Left lung (tissue), 4 donors: ENCODE measurements at regions not wholly inside any gene's neighbourhood (a gene's known extent, or its start where the extent isn't known, plus 50 kb on each side); places are given as distances from the start of the nearest gene placed in this dataset.
"Not testable (repeated sequence)": the region's sequence is repeated elsewhere in the genome, so short reads cannot be mapped to it uniquely, and the experiment has no call there.

Experiments used
- ATAC-seq: fragments of 200-7000 bp; cut with Tn5 transposase; one replicate; pipeline ENCODE4 v1.9.1; 2020; ENCODE audit warnings: moderate library complexity
- DNase-seq, 4 donors: peaks; one replicate each; pipeline ENCODE4 v3.0.0-alpha.2; 2013 to 2020
- H3K27ac ChIP-seq, 2 donors: fragments of 200-600 bp; sonication (generic) in 1 of 2; one replicate each; pipeline versions ENCODE4 v1.5.0 to v1.8.0; 2020 to 2021
- H3K27me3 ChIP-seq, 2 donors: fragments of 200-600 bp; sonication (generic) in 1 of 2; one replicate each; pipeline versions ENCODE4 v1.5.0 to v1.8.0; 2020 to 2021
- H3K36me3 ChIP-seq, 2 donors: fragments of 200-600 bp; sonication (generic) in 1 of 2; one replicate each; pipeline versions ENCODE4 v1.5.0 to v1.8.0; 2020 to 2021
- H3K4me1 ChIP-seq, 2 donors: fragments of 200-600 bp; one replicate each; pipeline ENCODE4 v1.8.0; 2021
- H3K4me3 ChIP-seq, 2 donors: fragments of 200-600 bp; sonication (generic) in 1 of 2; one replicate each; pipeline versions ENCODE4 v1.5.0 to v1.8.0; 2020 to 2021; ENCODE audit warnings: mild to moderate bottlenecking in 1 of 2
- H3K9me3 ChIP-seq, 2 donors: fragments of 200-600 bp; sonication (generic) in 1 of 2; one replicate each; pipeline versions ENCODE4 v1.5.0 to v1.8.0; 2020 to 2021
- intact Hi-C, 2 donors: fragments of 100-400 bp; cut with DNase I; formaldehyde crosslinking; loops; one replicate each; pipeline versions ENCODE4 v1.11.2 to v1.14.2; 2022
- TF ChIP-seq, protein P1 (sequence below), 2 donors: fragments of 200-600 bp; sonication (generic) in 1 of 2; IDR thresholded peaks; one replicate each; pipeline versions ENCODE4 v1.5.0 to v1.8.0; 2021; ENCODE audit warnings: antibody characterized with exemption in 2 of 2
- donor health status: DM: no; HTN: yes; CAD: no.
- donor health status: DM: no; HTN: no; CAD: no.

DNA sequence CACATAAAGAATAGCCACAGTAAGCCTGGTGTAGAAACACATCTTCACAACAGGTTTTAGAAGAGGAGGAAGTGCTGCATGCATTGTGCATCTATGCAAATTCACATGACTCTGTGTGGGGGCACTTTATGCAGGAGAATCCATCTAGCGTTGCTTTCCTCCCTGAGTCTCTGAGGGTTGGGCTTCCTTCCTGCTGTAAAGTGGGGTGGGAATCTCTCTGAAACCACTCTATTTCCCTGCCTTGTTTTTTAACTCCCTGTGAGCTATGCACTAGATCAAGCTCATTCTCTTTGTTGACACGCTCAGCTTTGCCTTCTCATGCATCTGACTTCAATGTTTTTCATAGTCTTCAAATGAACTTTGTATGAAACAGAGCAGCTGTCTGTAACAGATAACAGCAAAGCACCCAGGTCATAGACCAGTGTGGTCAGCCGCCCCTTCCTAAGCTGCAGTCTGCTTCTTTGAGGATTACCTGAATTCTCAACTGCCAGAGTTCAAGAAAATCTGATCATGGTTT is 102.7 kb upstream of the DPH5 start:
- DNase-seq: peak in 1 of 4 donors; percentile 27
- Histone ChIP-seq H3K27me3 (no peaks in the 10 kb centered on the region), H3K9me3 (no peaks in the 10 kb centered on the region), H3K4me3 (no peak overlapping the region), H3K36me3 (no peaks in the 10 kb centered on the region), H3K27ac (no peak overlapping the region), H3K4me1 (no peaks in the 10 kb centered on the region)
- TF ChIP-seq, protein P1, sequence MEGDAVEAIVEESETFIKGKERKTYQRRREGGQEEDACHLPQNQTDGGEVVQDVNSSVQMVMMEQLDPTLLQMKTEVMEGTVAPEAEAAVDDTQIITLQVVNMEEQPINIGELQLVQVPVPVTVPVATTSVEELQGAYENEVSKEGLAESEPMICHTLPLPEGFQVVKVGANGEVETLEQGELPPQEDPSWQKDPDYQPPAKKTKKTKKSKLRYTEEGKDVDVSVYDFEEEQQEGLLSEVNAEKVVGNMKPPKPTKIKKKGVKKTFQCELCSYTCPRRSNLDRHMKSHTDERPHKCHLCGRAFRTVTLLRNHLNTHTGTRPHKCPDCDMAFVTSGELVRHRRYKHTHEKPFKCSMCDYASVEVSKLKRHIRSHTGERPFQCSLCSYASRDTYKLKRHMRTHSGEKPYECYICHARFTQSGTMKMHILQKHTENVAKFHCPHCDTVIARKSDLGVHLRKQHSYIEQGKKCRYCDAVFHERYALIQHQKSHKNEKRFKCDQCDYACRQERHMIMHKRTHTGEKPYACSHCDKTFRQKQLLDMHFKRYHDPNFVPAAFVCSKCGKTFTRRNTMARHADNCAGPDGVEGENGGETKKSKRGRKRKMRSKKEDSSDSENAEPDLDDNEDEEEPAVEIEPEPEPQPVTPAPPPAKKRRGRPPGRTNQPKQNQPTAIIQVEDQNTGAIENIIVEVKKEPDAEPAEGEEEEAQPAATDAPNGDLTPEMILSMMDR (IDR thresholded peaks at IDR 0.05): no peak
- ATAC-seq: no peak
- intact Hi-C loops: no loop called here

DNA sequence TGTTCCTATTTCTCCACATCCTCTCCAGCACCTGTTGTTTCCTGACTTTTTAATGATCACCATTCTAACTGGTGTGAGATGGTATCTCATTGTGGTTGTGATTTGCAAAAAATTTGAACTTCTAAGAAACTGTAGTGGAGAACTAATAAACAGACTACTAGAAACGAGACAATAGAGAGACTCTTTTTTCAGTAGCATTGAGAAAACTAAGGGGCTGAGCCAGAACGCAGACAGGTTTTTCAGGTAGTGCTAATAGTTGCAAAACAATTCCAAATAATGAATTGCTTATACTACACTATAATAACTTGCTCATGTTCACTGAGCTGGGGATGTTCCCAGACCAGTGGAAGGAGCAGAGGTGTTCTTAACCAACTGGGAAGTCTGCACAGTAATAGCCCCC is 98.8 kb upstream of the DPH5 start:
- Histone ChIP-seq H3K27me3 (no peaks in the 10 kb centered on the region), H3K9me3 (no peaks in the 10 kb centered on the region), H3K27ac (no peak overlapping the region), H3K4me1 (no peaks in the 10 kb centered on the region), H3K4me3 (no peak overlapping the region), H3K36me3 (no peaks in the 10 kb centered on the region)
- TF ChIP-seq, protein P1 (IDR thresholded peaks at IDR 0.05): no peak
- no peak for ATAC-seq
- intact Hi-C loops: no loop called here
- no peak for DNase-seq

DNA sequence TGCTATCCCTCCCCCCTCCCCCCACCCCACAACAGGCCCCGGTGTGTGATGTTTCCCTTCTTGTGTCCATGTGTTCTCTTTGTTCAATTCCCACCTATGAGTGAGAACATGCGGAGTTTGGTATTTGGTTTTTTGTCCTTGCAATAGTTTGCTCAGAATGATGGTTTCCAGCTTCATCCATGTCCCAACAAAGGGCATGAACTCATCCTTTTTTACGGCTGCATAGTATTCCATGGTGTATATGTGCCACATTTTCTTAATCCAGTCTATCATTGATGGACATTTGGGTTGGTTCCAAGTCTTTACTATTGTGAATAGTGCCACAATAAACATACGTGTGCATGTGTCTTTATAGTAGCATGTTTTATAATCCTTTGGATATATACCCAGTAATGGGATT is 98.3 kb upstream of the DPH5 start:
- DNase-seq, intact Hi-C loops, H3K4me3 ChIP-seq, H3K27ac ChIP-seq, H3K36me3 ChIP-seq, H3K27me3 ChIP-seq, ATAC-seq, H3K9me3 ChIP-seq, H3K4me1 ChIP-seq: not testable (repeated sequence)

DNA sequence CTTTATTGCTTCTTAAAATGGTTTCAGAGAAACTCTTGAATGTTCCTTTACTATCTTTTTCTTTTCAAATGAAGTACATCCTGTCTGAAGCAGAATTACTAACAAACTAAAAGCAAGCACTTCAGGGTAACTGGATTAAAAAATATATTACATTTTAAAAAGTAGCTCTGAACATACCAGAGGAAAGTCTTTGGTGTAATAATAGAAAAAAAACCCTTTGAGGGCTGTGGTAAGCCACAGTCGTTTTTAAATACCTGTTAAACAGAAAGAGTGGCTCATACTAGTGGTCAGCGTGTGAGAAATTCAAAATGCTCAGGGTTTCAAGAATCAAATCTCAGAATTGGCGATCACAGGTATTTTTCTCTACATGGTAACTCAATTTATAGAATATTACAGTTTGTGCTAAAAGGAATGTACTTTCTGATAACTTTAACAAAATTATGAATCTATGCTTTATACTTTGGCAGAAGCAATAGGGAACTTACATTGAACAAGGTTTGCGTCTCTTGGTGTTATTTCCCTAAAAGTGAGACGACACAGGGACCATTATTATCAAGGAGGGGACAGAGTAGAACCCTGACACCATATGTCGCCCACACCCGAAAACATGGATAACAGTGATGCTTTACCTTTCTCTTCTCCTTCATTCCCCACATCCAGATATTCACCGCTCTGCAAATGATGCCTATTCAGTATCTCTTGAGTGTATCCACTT is 97.0 kb upstream of the DPH5 start:
- H3K36me3 ChIP-seq: no peaks in the 10 kb centered on the region
- no peak for DNase-seq
- intact Hi-C loops: no loop called here
- TF ChIP-seq, protein P1 (IDR thresholded peaks at IDR 0.05): no peak
- no peak overlapping the region for H3K4me3 ChIP-seq
- H3K27ac ChIP-seq: no peak overlapping the region
- no peaks in the 10 kb centered on the region for H3K9me3 ChIP-seq
- ATAC-seq: no peak
- H3K4me1 ChIP-seq: no peaks in the 10 kb centered on the region
- H3K27me3 ChIP-seq: no peaks in the 10 kb centered on the region

DNA sequence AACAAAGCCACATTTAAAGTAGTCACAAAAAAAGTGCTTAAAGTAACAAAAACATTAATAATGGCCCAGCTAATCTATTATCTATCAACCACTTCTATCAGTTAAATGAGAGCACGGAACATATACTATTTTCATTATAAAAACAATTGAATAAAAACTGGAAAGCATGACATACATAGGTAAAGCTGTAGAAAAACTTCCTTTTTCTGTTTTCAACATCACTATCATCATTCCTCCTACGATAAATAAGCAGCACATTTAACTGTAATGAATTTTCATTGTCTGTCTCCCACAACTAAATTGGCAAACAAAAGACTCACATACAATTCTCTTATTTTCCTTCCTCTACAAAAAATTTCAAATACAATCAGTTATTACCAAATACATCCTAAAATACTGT is 96.4 kb upstream of the DPH5 start:
- Histone ChIP-seq H3K4me3 (no peak overlapping the region), H3K9me3 (no peaks in the 10 kb centered on the region), H3K27ac (no peak overlapping the region), H3K36me3 (no peaks in the 10 kb centered on the region), H3K4me1 (no peaks in the 10 kb centered on the region), H3K27me3 (no peaks in the 10 kb centered on the region)
- intact Hi-C loops: no loop called here
- TF ChIP-seq, protein P1 (IDR thresholded peaks at IDR 0.05): no peak
- no peak for DNase-seq
- no peak for ATAC-seq

DNA sequence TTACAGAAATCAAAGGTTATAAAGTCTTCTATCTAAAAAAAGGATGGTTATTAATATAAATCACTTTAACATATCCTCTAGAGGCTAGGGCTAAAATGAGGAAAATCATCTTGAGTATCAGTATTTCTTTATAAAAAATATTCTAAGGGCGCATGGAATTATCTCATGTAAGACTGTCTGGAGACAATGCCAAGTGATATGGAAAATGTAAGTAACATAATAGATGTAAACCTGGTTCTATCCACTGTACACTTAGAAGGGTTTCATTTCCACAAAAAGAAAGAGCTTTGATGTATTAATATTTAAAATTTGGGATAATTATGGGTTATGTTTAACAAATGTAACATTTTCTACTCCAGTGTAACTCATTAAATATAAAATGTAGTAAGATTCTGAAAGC is 95.9 kb upstream of the DPH5 start:
- DNase-seq (no peak), ATAC-seq (no peak)
- no peaks in the 10 kb centered on the region for H3K36me3 ChIP-seq
- TF ChIP-seq, protein P1 (IDR thresholded peaks at IDR 0.05): no peak
- no peaks in the 10 kb centered on the region for H3K4me1 ChIP-seq
- H3K27me3 ChIP-seq: no peaks in the 10 kb centered on the region
- H3K4me3 ChIP-seq: no peak overlapping the region
- H3K9me3 ChIP-seq: no peaks in the 10 kb centered on the region
- intact Hi-C loops: no loop called here
- no peak overlapping the region for H3K27ac ChIP-seq
